ENCODE measurements at regions not wholly inside any gene's neighbourhood (a gene's known extent, or its start where the extent isn't known, plus 50 kb on each side); places are given as distances from the start of the nearest gene placed in this dataset.

- no peaks in the 10 kb centered on the region for H3K4me1 Mint-ChIP-seq (ENCODE audit: low read depth)
- H3K4me3 Mint-ChIP-seq, result no peak overlapping the region
Measured at GRCh38 chr6:132972971-132973370, 158.6 kb downstream of the RPS12 start.

GRCh38 chr6:132973514-132973993, 159.2 kb downstream of the RPS12 start:
- ATAC-seq, result no peak
- DNase-seq, result no peak
- Mint-ChIP-seq H3K9me3 (no peaks in the 10 kb centered on the region), H3K4me1 (ENCODE audit: low read depth) (no peaks in the 10 kb centered on the region), H3K4me3 (no peak overlapping the region), H3K36me3 (ENCODE audit: insufficient read depth) (no peaks in the 10 kb centered on the region), H3K27me3 (ENCODE audit: low read depth) (peaks cover 7% of the 10 kb centered on the region)

More at GRCh38 chr6:132972971-132973370, 158.6 kb downstream of the RPS12 start:
- peaks cover 7% of the 10 kb centered on the region for H3K27me3 Mint-ChIP-seq (ENCODE audit: low read depth)
- H3K9me3 Mint-ChIP-seq, result no peaks in the 10 kb centered on the region
- no peaks in the 10 kb centered on the region for H3K36me3 Mint-ChIP-seq (ENCODE audit: insufficient read depth)
- DNase-seq (no peak), ATAC-seq (no peak)

GRCh38 chr6:132974122-132974521, 159.8 kb downstream of the RPS12 start:
- peaks cover 7% of the 10 kb centered on the region for H3K27me3 Mint-ChIP-seq (ENCODE audit: low read depth)
- no peaks in the 10 kb centered on the region for H3K36me3 Mint-ChIP-seq (ENCODE audit: insufficient read depth)
- H3K4me1 Mint-ChIP-seq (ENCODE audit: low read depth), result no peaks in the 10 kb centered on the region
- DNase-seq (no peak), ATAC-seq (no peak)
- H3K9me3 Mint-ChIP-seq, result no peaks in the 10 kb centered on the region
- H3K4me3 Mint-ChIP-seq, result no peak overlapping the region

GRCh38 chr6:132977413-132977812, 163.0 kb downstream of the RPS12 start:
- ATAC-seq, result no peak
- DNase-seq, result no peak
- Mint-ChIP-seq H3K36me3 (ENCODE audit: insufficient read depth) (no peaks in the 10 kb centered on the region), H3K4me1 (ENCODE audit: low read depth) (no peaks in the 10 kb centered on the region), H3K9me3 (no peaks in the 10 kb centered on the region), H3K27me3 (ENCODE audit: low read depth) (peaks cover 7% of the 10 kb centered on the region), H3K4me3 (no peak overlapping the region)

- no peak for DNase-seq
- no peaks in the 10 kb centered on the region for H3K36me3 Mint-ChIP-seq (ENCODE audit: insufficient read depth)
- no peak for ATAC-seq
- no peak overlapping the region for H3K4me3 Mint-ChIP-seq
- H3K9me3 Mint-ChIP-seq, result no peaks in the 10 kb centered on the region
- H3K27me3 Mint-ChIP-seq (ENCODE audit: low read depth), result peaks cover 7% of the 10 kb centered on the region
- no peaks in the 10 kb centered on the region for H3K4me1 Mint-ChIP-seq (ENCODE audit: low read depth)
Measured at GRCh38 chr6:132978685-132979084, 164.3 kb downstream of the RPS12 start.

- Mint-ChIP-seq H3K4me1 (ENCODE audit: low read depth) (no peaks in the 10 kb centered on the region), H3K36me3 (ENCODE audit: insufficient read depth) (no peaks in the 10 kb centered on the region), H3K4me3 (no peak overlapping the region), H3K9me3 (no peaks in the 10 kb centered on the region), H3K27me3 (ENCODE audit: low read depth) (peaks cover 1% of the 10 kb centered on the region)
- no peak for DNase-seq
- no peak for ATAC-seq
Measured at GRCh38 chr6:132993738-132994137, 179.4 kb downstream of the RPS12 start.

- no peaks in the 10 kb centered on the region for H3K9me3 Mint-ChIP-seq
- DNase-seq, result no peak
- H3K27me3 Mint-ChIP-seq (ENCODE audit: low read depth), result no peaks in the 10 kb centered on the region
- no peak overlapping the region for H3K4me3 Mint-ChIP-seq
- ATAC-seq, result no peak
- H3K4me1 Mint-ChIP-seq (ENCODE audit: low read depth), result no peaks in the 10 kb centered on the region
- H3K36me3 Mint-ChIP-seq (ENCODE audit: insufficient read depth), result no peaks in the 10 kb centered on the region
Measured at GRCh38 chr6:132995009-132995408, 180.6 kb downstream of the RPS12 start.

- no peak overlapping the region for H3K4me3 Mint-ChIP-seq
- DNase-seq (no peak), ATAC-seq (no peak)
- H3K36me3 Mint-ChIP-seq (ENCODE audit: insufficient read depth), result no peaks in the 10 kb centered on the region
- no peaks in the 10 kb centered on the region for H3K27me3 Mint-ChIP-seq (ENCODE audit: low read depth)
- no peaks in the 10 kb centered on the region for H3K4me1 Mint-ChIP-seq (ENCODE audit: low read depth)
- H3K9me3 Mint-ChIP-seq, result no peaks in the 10 kb centered on the region
Measured at GRCh38 chr6:132995432-132995831, 181.1 kb downstream of the RPS12 start.

GRCh38 chr6:132998418-132998817, 184.0 kb downstream of the RPS12 start:
- Mint-ChIP-seq H3K36me3 (ENCODE audit: insufficient read depth) (no peaks in the 10 kb centered on the region), H3K27me3 (ENCODE audit: low read depth) (peaks cover 3% of the 10 kb centered on the region), H3K9me3 (no peaks in the 10 kb centered on the region), H3K4me1 (ENCODE audit: low read depth) (no peaks in the 10 kb centered on the region), H3K4me3 (no peak overlapping the region)
- ATAC-seq (no peak), DNase-seq (no peak)

- ATAC-seq, result no peak
- Mint-ChIP-seq H3K27me3 (ENCODE audit: low read depth) (peaks cover 3% of the 10 kb centered on the region), H3K4me1 (ENCODE audit: low read depth) (no peaks in the 10 kb centered on the region), H3K9me3 (no peaks in the 10 kb centered on the region), H3K36me3 (ENCODE audit: insufficient read depth) (no peaks in the 10 kb centered on the region), H3K4me3 (no peak overlapping the region)
- no peak for DNase-seq
Measured at GRCh38 chr6:133001040-133001565, 186.7 kb downstream of the RPS12 start.

GRCh38 chr6:133004304-133004884, 190.0 kb downstream of the RPS12 start:
- no peaks in the 10 kb centered on the region for H3K9me3 Mint-ChIP-seq
- no peak for ATAC-seq

GRCh38 chr6:133012774-133013173, 198.4 kb downstream of the RPS12 start:
- ATAC-seq (no peak), DNase-seq (no peak)
- H3K27me3 Mint-ChIP-seq (ENCODE audit: low read depth), result peaks cover 5% of the 10 kb centered on the region
- no peaks in the 10 kb centered on the region for H3K4me1 Mint-ChIP-seq (ENCODE audit: low read depth)
- no peaks in the 10 kb centered on the region for H3K9me3 Mint-ChIP-seq
- H3K4me3 Mint-ChIP-seq, result no peak overlapping the region
- no peaks in the 10 kb centered on the region for H3K36me3 Mint-ChIP-seq (ENCODE audit: insufficient read depth)

More at GRCh38 chr6:133004304-133004884, 190.0 kb downstream of the RPS12 start:
- Mint-ChIP-seq H3K4me3 (no peak overlapping the region), H3K4me1 (ENCODE audit: low read depth) (no peaks in the 10 kb centered on the region), H3K36me3 (ENCODE audit: insufficient read depth) (no peaks in the 10 kb centered on the region), H3K27me3 (ENCODE audit: low read depth) (peaks cover 3% of the 10 kb centered on the region)
- DNase-seq, result no peak

GRCh38 chr6:133016631-133017030, 202.3 kb downstream of the RPS12 start:
- H3K36me3 Mint-ChIP-seq (ENCODE audit: insufficient read depth), result no peaks in the 10 kb centered on the region
- H3K4me1 Mint-ChIP-seq (ENCODE audit: low read depth), result no peaks in the 10 kb centered on the region
- no peak overlapping the region for H3K4me3 Mint-ChIP-seq
- peaks cover 5% of the 10 kb centered on the region for H3K27me3 Mint-ChIP-seq (ENCODE audit: low read depth)
- ATAC-seq (no peak), DNase-seq (no peak)
- no peaks in the 10 kb centered on the region for H3K9me3 Mint-ChIP-seq

- ATAC-seq (no peak), DNase-seq (no peak)
- H3K9me3 Mint-ChIP-seq, result no peaks in the 10 kb centered on the region
- peaks cover 5% of the 10 kb centered on the region for H3K27me3 Mint-ChIP-seq (ENCODE audit: low read depth)
- no peaks in the 10 kb centered on the region for H3K4me1 Mint-ChIP-seq (ENCODE audit: low read depth)
- H3K36me3 Mint-ChIP-seq (ENCODE audit: insufficient read depth), result no peaks in the 10 kb centered on the region
- H3K4me3 Mint-ChIP-seq, result no peak overlapping the region
Measured at GRCh38 chr6:133017581-133017980, 203.2 kb downstream of the RPS12 start.

GRCh38 chr6:133026705-133027104, 212.3 kb downstream of the RPS12 start:
- Mint-ChIP-seq H3K4me3 (no peak overlapping the region), H3K27me3 (ENCODE audit: low read depth) (no peaks in the 10 kb centered on the region), H3K36me3 (ENCODE audit: insufficient read depth) (no peaks in the 10 kb centered on the region), H3K4me1 (ENCODE audit: low read depth) (no peaks in the 10 kb centered on the region), H3K9me3 (peaks cover 4% of the 10 kb centered on the region)
- DNase-seq, result no peak
- ATAC-seq, result no peak

Data from activated T-cell treated with anti-CD3 and anti-CD28 coated beads, Interleukin-2, amount 50 U/mL, for 4 hours (primary cell).